ENCODE measurements at regions not wholly inside any gene's neighbourhood (a gene's known extent, or its start where the extent isn't known, plus 50 kb on each side); places are given as distances from the start of the nearest gene placed in this dataset.

- Histone ChIP-seq H3K36me3 (ENCODE audit: insufficient read depth, low read depth, low read length) (no peaks in the 10 kb centered on the region), H3K4me3 (ENCODE audit: low read length) (no peak overlapping the region), H3K27ac (ENCODE audit: low read length) (no peak overlapping the region), H3K27me3 (ENCODE audit: insufficient read depth, low read length) (no peaks in the 10 kb centered on the region), H3K9me3 (ENCODE audit: insufficient read depth, low read depth, low read length) (no peaks in the 10 kb centered on the region), H3K4me1 (ENCODE audit: insufficient read depth, low read length) (peaks cover 6% of the 10 kb centered on the region; the same call in 1 of the 2 replicates), H3K9ac (ENCODE audit: low read depth, low read length) (no peak overlapping the region)
These were observed 68.0 kb upstream of the FREM2 start for GRCh38 chr13:38618881-38619280.

GRCh38 chr13:38620876-38621275, 66.0 kb upstream of the FREM2 start:
- Histone ChIP-seq H3K4me1 (ENCODE audit: insufficient read depth, low read length) (peaks cover 18% of the 10 kb centered on the region; the same call in 1 of the 2 replicates), H3K36me3 (ENCODE audit: insufficient read depth, low read depth, low read length) (no peaks in the 10 kb centered on the region), H3K9ac (ENCODE audit: low read depth, low read length) (no peak overlapping the region)

GRCh38 chr13:38624822-38625221, 62.1 kb upstream of the FREM2 start:
- H3K4me1 ChIP-seq (ENCODE audit: insufficient read depth, low read length): peaks cover 12% of the 10 kb centered on the region; the same call in 1 of the 2 replicates
- H3K4me3 ChIP-seq (ENCODE audit: low read length): peak overlapping the region; percentile 62; the same call in 1 of the 2 replicates
- H3K27ac ChIP-seq (ENCODE audit: low read length): peak overlapping the region; percentile 75
- no peaks in the 10 kb centered on the region for H3K36me3 ChIP-seq (ENCODE audit: insufficient read depth, low read depth, low read length)
- peak overlapping the region; percentile 69; the same call in 1 of the 2 replicates for H3K9ac ChIP-seq (ENCODE audit: low read depth, low read length)
- no peaks in the 10 kb centered on the region for H3K27me3 ChIP-seq (ENCODE audit: insufficient read depth, low read length)
- no peaks in the 10 kb centered on the region for H3K9me3 ChIP-seq (ENCODE audit: insufficient read depth, low read depth, low read length)

More at GRCh38 chr13:38620876-38621275, 66.0 kb upstream of the FREM2 start:
- Histone ChIP-seq H3K27ac (ENCODE audit: low read length) (no peak overlapping the region), H3K27me3 (ENCODE audit: insufficient read depth, low read length) (no peaks in the 10 kb centered on the region), H3K9me3 (ENCODE audit: insufficient read depth, low read depth, low read length) (no peaks in the 10 kb centered on the region), H3K4me3 (ENCODE audit: low read length) (no peak overlapping the region)

- Histone ChIP-seq H3K4me3 (ENCODE audit: low read length) (no peak overlapping the region), H3K9me3 (ENCODE audit: insufficient read depth, low read depth, low read length) (no peaks in the 10 kb centered on the region), H3K9ac (ENCODE audit: low read depth, low read length) (no peak overlapping the region), H3K4me1 (ENCODE audit: insufficient read depth, low read length) (peaks cover 12% of the 10 kb centered on the region; the same call in 1 of the 2 replicates), H3K36me3 (ENCODE audit: insufficient read depth, low read depth, low read length) (no peaks in the 10 kb centered on the region), H3K27ac (ENCODE audit: low read length) (no peak overlapping the region), H3K27me3 (ENCODE audit: insufficient read depth, low read length) (no peaks in the 10 kb centered on the region)
These were observed 58.3 kb upstream of the FREM2 start for GRCh38 chr13:38628554-38628953.

- no peaks in the 10 kb centered on the region for H3K27me3 ChIP-seq (ENCODE audit: insufficient read depth, low read length)
- H3K4me1 ChIP-seq (ENCODE audit: insufficient read depth, low read length): no peaks in the 10 kb centered on the region
- H3K4me3 ChIP-seq (ENCODE audit: low read length): no peak overlapping the region
- no peak overlapping the region for H3K27ac ChIP-seq (ENCODE audit: low read length)
- no peak overlapping the region for H3K9ac ChIP-seq (ENCODE audit: low read depth, low read length)
- no peaks in the 10 kb centered on the region for H3K36me3 ChIP-seq (ENCODE audit: insufficient read depth, low read depth, low read length)
- no peaks in the 10 kb centered on the region for H3K9me3 ChIP-seq (ENCODE audit: insufficient read depth, low read depth, low read length)
These were observed 56.1 kb upstream of the FREM2 start for GRCh38 chr13:38630780-38631179.

GRCh38 chr13:38635030-38635429, 51.8 kb upstream of the FREM2 start:
- no peaks in the 10 kb centered on the region for H3K27me3 ChIP-seq (ENCODE audit: insufficient read depth, low read length)
- H3K36me3 ChIP-seq (ENCODE audit: insufficient read depth, low read depth, low read length): no peaks in the 10 kb centered on the region
- no peaks in the 10 kb centered on the region for H3K4me1 ChIP-seq (ENCODE audit: insufficient read depth, low read length)
- H3K9me3 ChIP-seq (ENCODE audit: insufficient read depth, low read depth, low read length): no peaks in the 10 kb centered on the region
- H3K27ac ChIP-seq (ENCODE audit: low read length): no peak overlapping the region
- H3K4me3 ChIP-seq (ENCODE audit: low read length): no peak overlapping the region
- no peak overlapping the region for H3K9ac ChIP-seq (ENCODE audit: low read depth, low read length)

- no peak overlapping the region for H3K27ac ChIP-seq (ENCODE audit: low read length)
- H3K4me1 ChIP-seq (ENCODE audit: insufficient read depth, low read length): no peaks in the 10 kb centered on the region
- H3K36me3 ChIP-seq (ENCODE audit: insufficient read depth, low read depth, low read length): no peaks in the 10 kb centered on the region
- no peaks in the 10 kb centered on the region for H3K27me3 ChIP-seq (ENCODE audit: insufficient read depth, low read length)
- H3K9me3 ChIP-seq (ENCODE audit: insufficient read depth, low read depth, low read length): no peaks in the 10 kb centered on the region
- no peak overlapping the region for H3K9ac ChIP-seq (ENCODE audit: low read depth, low read length)
- H3K4me3 ChIP-seq (ENCODE audit: low read length): no peak overlapping the region
These were observed 50.8 kb upstream of the FREM2 start for GRCh38 chr13:38636073-38636472.

GRCh38 chr13:38636761-38637160, 50.1 kb upstream of the FREM2 start:
- H3K9me3 ChIP-seq (ENCODE audit: insufficient read depth, low read depth, low read length): no peaks in the 10 kb centered on the region
- no peak overlapping the region for H3K4me3 ChIP-seq (ENCODE audit: low read length)
- no peaks in the 10 kb centered on the region for H3K27me3 ChIP-seq (ENCODE audit: insufficient read depth, low read length)
- no peak overlapping the region for H3K27ac ChIP-seq (ENCODE audit: low read length)
- no peaks in the 10 kb centered on the region for H3K36me3 ChIP-seq (ENCODE audit: insufficient read depth, low read depth, low read length)
- H3K9ac ChIP-seq (ENCODE audit: low read depth, low read length): no peak overlapping the region
- H3K4me1 ChIP-seq (ENCODE audit: insufficient read depth, low read length): no peaks in the 10 kb centered on the region
